NCI-H2227 treated with DMSO at 0.1 percent for 48 hours (cell line): ENCODE measurements at regions not wholly inside any gene's neighbourhood (a gene's known extent, or its start where the extent isn't known, plus 50 kb on each side); places are given as distances from the start of the nearest gene placed in this dataset.

ENCODE experiments used
- DNase-seq: peaks from one replicate; lab custom pipeline; 2025; lab: John Stamatoyannopoulos, UW

DNA sequence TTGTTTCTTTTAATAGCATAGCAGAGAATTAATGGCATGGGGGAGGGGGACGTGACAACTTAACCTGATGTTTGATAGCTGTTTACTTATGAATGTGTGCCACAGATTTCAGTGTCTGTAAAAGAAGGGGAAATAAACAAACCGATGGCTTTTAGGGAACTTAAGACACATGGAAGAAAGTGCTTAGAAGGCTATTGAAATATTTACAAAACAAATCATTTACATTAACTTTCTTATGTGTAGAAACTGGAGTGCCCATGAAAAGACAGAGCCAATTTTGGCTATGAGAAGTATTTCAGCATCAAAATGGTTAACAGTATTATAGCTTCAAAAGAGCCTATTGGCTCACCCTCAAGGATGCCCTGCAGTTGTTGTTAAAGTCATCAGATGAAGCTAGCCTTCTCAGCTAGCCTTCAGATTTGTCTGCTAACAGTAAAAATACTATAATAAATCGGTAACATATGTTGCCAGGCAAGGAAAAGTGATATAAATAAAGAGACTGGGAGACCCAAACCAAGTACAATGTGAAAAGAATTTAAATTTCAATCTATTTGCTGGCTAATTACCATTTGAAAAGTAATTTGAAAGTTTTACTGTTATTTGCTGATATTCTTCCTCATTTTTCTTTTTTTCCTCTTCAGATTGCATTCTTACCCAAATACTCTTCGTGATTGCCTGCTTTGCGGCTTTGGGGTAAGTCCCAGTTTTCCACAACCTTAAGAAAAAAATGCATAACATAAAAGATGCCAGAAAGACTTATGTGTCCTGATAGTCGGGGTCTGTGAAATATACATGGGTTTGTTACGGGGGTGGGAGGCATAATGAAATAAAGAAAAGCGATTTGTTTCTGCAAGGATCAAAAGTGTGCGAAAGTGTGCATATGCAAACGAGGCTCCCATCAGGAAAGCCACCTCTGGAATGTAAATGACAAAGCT, 256.4 kb downstream of the MEIS1 start:
- no peak for DNase-seq

DNA sequence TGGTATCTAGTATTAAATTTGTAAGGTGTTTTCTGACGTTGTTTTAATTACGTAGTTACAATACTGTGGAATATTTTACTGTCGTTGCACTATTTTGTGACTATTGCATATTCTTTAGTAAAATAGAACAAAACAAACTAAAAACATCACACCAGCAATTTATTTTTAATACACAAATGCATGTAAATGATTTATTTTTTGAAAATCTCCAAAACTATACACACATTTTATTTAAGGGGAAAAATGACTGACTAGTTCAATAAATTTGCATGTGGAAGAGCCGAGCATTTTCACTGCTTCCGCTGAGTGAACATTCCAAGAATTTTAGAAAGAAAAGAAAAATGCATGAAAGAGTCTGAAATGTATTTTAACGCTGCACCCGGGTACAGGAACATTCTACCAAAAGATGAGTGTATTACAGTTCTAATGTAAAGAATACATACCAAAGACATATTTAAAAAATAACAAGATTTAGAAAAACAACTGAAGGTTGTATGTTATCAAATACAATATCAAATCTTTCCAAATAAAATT, 257.7 kb downstream of the MEIS1 start:
- DNase-seq = no peak

DNA sequence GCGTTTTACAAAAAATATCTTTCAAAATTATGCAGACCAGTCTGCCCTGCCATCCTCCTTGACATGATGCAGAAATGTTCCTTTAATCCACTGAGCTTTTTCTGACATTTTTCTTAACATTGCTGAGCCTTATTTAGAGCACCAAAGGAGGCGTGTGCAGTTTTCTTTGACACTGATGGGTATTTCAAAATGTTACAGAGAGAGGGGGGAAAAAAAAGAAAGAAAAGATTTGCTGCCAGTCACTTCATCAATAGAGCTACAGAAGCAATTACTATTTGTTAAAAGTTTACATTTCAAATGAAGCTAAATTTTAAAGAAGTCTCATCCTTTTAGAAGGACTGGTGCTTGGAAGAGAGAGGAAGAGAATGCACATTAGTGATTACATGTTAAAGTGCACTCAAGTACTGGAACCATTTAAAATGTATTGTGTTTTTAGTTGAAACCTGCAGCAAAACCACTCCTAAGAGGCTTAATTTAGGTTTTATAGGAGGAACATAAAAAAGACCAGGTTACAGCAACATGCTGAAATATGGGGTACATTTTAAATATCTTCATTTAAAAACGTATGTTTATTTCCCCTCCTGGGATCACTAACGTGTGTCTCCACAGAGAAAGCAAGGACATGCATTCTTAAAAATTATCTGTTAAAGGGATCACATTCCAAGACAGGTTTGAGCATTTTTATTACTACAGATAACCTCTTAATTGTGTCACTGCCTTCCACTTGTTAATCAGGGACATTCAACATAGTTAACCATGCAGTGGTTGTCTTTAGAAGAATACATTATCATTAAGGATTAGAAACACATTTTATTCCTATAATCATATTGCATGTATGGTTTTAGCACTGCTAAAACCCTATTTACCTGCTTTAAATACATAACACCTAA, 258.4 kb downstream of the MEIS1 start:
- DNase-seq = peak; percentile 26

DNA sequence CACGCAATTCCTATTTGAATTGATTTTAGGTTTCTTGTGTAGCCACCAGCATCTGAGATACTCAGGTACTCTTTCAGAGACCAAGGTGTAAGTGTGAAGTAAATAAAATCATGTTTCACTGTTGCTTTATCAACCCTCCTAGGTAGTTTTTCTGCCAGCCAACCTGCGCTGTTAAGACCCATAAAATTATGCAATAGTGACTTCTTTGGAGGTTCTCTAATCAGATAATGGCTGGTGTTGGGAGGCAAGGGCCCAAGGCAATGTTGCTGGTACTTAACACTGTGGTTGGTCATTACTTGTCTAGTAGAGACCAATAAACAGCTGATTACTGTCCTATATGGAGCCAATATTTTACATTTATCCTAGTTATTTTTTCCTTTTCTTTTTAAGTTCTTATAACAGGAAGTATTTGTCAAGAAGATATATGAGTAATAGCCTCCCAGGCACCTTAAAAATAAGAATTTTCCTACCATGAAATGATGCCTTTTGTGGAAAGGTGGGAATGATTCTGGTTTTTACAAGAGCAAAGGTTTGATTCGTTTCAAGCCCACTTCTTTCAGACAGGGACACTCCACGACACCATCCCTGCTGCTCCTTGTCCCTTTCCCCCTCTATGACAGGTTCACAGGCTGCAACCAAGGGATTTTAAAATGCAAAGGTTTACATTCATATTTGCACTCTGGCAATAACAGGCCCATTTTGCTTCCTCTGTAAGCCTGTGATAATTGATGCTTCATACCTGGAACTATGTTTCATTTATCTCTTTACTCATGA, 259.3 kb downstream of the MEIS1 start:
- no peak for DNase-seq

- no peak for DNase-seq
Measured at GRCh38 chr2:66695226-66695735, 260.4 kb downstream of the MEIS1 start.

GRCh38 chr2:66696374-66696773, 261.4 kb downstream of the MEIS1 start:
- peak; percentile 20 for DNase-seq

DNA sequence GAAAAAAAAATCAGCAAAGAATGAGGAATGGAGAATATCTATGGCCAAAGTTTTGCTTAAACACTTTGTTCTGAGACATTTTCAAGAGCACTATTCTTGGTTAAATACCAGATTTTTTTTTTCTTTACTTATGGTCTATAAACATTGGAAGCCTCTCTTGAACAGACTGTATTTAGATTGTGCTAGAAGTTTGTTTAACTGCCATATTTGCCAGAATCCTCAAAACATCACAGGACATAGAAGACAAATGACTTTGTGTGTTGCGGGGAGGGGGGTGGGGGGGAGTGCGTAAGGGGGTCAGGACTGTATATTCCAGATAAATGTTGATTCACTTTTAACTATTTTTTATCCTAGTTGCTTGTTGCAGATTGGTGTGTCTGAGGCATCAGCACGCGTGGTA, 262.0 kb downstream of the MEIS1 start:
- no peak for DNase-seq

DNA sequence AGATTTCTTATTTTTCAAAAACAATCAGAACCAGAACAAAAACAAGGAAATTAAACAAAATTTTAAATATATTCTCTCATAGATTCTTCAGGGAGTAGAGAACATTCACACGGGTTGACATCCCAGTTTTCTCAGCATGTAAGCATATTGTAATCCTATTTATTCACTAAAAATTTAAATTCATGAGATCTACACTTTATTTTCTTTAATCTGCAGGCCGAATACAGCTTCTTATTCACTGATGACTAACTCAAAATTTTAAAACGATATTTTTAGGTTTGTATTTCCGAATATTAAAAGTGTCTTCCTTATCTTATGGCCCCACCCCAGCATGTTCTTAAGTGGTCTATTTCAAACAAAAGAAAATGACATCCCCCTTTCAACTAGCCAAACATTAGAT, 262.4 kb downstream of the MEIS1 start:
- DNase-seq = no peak

DNA sequence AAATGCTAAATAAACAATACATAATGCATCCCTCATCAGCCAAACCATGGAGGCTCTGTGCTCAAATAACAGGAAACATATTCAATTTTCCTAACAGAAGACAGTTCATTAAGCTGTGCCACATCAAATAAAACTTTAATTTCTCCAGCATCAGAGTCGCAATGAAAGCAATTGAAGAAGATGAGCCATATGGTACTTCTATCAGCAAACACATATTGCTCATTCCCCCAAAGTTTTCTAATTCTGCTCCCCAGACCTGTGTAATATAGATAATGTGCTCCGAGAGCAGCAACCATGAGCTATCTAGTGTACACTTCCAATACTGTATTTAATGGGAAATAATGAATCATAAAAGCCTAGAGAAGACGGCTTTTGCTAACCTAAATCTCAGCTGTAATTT, 263.2 kb downstream of the MEIS1 start:
- DNase-seq = no peak

DNA sequence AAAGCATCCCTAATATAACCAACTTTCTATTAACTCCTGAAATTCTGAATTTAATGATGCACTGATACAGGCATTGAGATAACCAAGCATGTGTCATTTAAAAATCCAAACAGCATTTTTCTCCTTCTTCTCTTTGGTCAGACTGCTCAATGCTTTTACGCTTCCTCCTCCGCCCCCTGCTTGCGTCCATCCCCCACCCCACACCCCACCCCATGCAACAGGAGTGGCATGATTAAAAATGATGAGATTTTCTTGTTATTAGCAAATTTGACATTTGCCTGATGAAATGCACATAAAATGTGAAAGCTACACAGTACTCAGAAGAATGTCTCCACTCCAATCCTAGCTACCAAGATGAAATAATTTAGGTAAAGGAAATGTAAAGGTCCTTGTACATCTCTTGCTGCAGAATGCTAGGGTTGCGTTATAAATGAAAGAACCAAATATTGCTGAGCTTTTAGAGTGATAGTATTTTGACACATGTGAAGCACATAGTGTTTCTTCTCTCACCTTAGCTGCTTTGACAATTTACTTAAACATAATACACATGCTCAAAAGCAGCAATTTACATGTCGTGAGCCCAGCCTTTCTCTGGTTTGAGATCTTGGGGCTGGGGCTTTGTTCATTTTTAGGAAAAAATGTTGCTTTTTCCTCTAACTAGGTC, 263.8 kb downstream of the MEIS1 start:
- peak; percentile 16 for DNase-seq

- DNase-seq = no peak
Measured at GRCh38 chr2:66699416-66699792, 264.5 kb downstream of the MEIS1 start.

GRCh38 chr2:66699793-66700676, 265.1 kb downstream of the MEIS1 start:
- DNase-seq = peak; percentile 55

DNA sequence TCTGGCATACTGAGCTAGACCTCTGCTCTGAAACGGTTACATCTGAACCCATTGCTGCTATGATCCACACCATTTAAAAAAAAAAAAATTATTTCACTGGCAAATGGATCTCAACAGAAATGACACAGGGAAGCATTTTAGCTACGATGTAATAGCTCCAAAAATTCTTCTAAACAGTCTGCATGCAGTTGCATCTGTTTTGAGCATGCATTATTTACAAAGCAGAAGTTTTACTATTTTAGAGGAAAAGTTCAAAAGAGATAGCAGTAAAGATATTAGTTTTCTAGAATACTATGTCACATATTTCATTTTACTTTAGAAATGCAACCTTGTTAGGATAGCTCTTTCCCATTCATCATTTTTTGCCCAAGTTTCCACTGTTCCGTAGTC, 265.7 kb downstream of the MEIS1 start:
- DNase-seq = no peak

GRCh38 chr2:66701251-66701650, 266.3 kb downstream of the MEIS1 start:
- DNase-seq = no peak

- no peak for DNase-seq
Measured at GRCh38 chr2:66701656-66702055, 266.7 kb downstream of the MEIS1 start.

- DNase-seq = no peak
Measured at GRCh38 chr2:66702301-66702700, 267.4 kb downstream of the MEIS1 start.

DNA sequence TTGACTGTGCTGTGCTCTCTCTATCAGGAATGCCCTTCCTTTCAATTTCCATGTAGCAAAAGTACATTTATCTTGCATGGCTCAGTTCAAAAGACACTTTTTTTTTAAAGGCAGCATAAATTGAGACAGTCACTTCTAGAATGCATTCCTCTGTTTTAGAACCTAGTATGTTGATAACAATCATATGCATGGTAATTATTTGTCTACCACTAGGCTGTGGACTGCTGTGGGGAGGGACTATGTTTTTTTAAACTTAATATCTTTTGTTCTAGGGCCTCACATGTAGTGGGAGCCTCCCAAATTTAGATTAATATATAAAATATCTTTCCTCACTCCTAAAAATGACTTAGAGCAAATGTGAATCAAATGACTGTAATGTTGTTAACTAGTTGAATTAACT, 269.9 kb downstream of the MEIS1 start:
- no peak for DNase-seq

DNA sequence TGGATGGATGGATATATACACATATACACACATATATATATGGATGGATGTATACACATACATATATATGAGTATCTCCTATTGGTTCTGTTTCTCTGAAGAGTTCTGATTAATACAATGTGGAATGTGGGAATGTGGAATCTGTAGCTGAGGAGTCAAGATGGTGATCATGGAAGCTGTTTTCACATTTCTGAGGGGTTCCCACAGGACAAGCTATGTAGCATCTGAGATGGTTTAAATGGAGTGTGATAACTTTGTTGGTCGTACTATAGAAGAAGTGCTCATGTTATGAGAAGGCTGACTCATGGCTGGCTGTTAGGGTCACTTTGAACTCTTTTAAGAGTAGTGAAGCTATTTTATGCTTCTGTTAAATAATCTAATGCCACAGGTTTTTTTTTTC, 279.7 kb downstream of the MEIS1 start:
- DNase-seq = no peak

DNA sequence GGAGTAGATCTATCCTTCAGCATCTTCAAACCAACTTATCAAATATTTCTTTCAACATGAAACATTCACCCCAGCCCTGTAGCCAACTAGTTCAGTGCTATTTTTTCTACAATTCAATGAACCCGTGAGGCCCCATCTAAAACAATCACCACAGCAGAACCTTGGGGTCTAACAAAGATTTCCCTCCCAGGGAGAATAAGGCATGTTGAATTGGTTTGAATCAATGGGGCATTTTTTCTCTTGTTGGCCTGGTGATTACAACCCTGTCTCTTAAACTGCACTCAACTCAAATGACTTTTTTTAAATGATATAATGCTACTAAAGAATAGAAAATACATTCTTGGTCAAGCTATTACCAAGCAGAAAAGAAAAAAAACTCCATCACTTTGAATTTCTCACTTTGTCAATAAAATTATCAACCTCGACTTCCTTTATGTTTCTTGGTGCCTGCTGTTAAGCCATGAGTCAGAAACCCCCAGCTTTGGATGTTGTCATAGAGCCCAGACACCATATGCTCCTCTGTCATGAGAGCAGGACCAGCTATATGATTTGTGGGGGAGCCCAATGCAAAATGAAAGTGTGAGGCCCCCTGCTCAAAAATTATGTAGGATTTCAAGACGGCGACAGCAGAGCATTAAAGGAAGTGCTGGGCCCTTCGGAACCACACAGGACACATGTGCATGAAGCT, 282.4 kb downstream of the MEIS1 start:
- no peak for DNase-seq

- DNase-seq = no peak
Measured at GRCh38 chr2:66717973-66718372, 283.0 kb downstream of the MEIS1 start.
